GM12892 (cell line): ENCODE measurements at regions not wholly inside any gene's neighbourhood (a gene's known extent, or its start where the extent isn't known, plus 50 kb on each side); places are given as distances from the start of the nearest gene placed in this dataset.

ENCODE experiments used
- POLR2A ChIP-seq: IDR thresholded peaks from 2 replicates; pipeline ENCODE4 v1.6.1; 2011; ENCODE audit warnings: low read depth, low read length, control low read depth
- POLR2AphosphoS5 ChIP-seq: IDR thresholded peaks from 2 replicates; pipeline ENCODE4 v1.6.1; 2011; ENCODE audit warnings: low read depth, low read length, control low read depth
- TAF1 ChIP-seq: IDR thresholded peaks from 2 replicates; pipeline ENCODE4 v1.6.1; 2011; ENCODE audit warnings: low read depth, mild to moderate bottlenecking, control low read depth, low read length, borderline replicate concordance

GRCh38 chr6:9439621-9440330, 975.1 kb downstream of the TFAP2A start:
- TF ChIP-seq TAF1 (no peak), POLR2A (no peak), POLR2AphosphoS5 (no peak)
